IMR-90 (cell line): ENCODE measurements at regions not wholly inside any gene's neighbourhood (a gene's known extent, or its start where the extent isn't known, plus 50 kb on each side); places are given as distances from the start of the nearest gene placed in this dataset.

ENCODE experiments used
- ATAC-seq: fragments of 200-7000 bp; cut with Tn5 transposase; 2 replicates; pipeline ENCODE4 v1.9.1; 2020; ENCODE audit warnings: low read depth, mild to moderate bottlenecking, moderate library complexity
- BruUV-seq: library from RNA; stranded (reverse); fragments of 400-500 nt; replicated peaks from 2 replicates; lab custom pipeline; 2021; lab: Mats Ljungman, UMichigan
- CTCF ChIA-PET: fragments of 300-600 bp; formaldehyde crosslinking; extraction: SDS; loops from one replicate; lab custom pipeline; 2021; ENCODE audit warnings: antibody characterized with exemption; lab: Yijun Ruan, JAX
- POLR2A ChIA-PET: fragments of 300-600 bp; sonication (Branson Sonifier 250); formaldehyde crosslinking; loops from one replicate; lab custom pipeline; 2022; ENCODE audit warnings: antibody characterized with exemption; ENCODE audit not compliant: unreplicated experiment; lab: Charles Lee
- DNase-seq: peaks from one replicate; pipeline ENCODE4 v3.0.0; 2013
- H2AFZ ChIP-seq: replicated peaks from 2 replicates; pipeline ENCODE3; 2013; ENCODE audit warnings: low read length, mild to moderate bottlenecking; ENCODE audit not compliant: poor library complexity
- H2AK5ac ChIP-seq: 2 replicates; pipeline ENCODE4 v1.6.1; 2013; ENCODE audit warnings: low read depth, low read length, inconsistent platforms
- H2AK9ac ChIP-seq: replicated peaks from 2 replicates; pipeline ENCODE3; 2013; ENCODE audit warnings: mild to moderate bottlenecking, low read depth, low read length, moderate library complexity; ENCODE audit not compliant: poor library complexity
- H2BK120ac ChIP-seq: 2 replicates; pipeline ENCODE4 v1.6.1; 2013; ENCODE audit warnings: low read depth, low read length, inconsistent platforms
- H2BK15ac ChIP-seq: 3 replicates; pipeline ENCODE4 v1.6.1; 2013; ENCODE audit warnings: low read depth, low read length, inconsistent platforms
- H2BK20ac ChIP-seq: 2 replicates; pipeline ENCODE4 v1.6.1; 2013; ENCODE audit warnings: low read depth, mild to moderate bottlenecking, inconsistent platforms, low read length, moderate library complexity
- H2BK5ac ChIP-seq: 2 replicates; pipeline ENCODE4 v1.6.1; 2013; ENCODE audit warnings: mild to moderate bottlenecking, low read depth, low read length, inconsistent platforms; ENCODE audit not compliant: poor library complexity, severe bottlenecking
- H3K14ac ChIP-seq: replicated peaks from 2 replicates; pipeline ENCODE4 v1.6.1; 2013; ENCODE audit warnings: low read depth, low read length, inconsistent platforms
- H3K18ac ChIP-seq: 2 replicates; pipeline ENCODE4 v1.6.1; 2013; ENCODE audit warnings: low read depth, low read length, control low read depth
- H3K23ac ChIP-seq: 2 replicates; pipeline ENCODE4 v1.6.1; 2013; ENCODE audit warnings: low read depth, low read length, inconsistent platforms
- H3K27ac ChIP-seq: 2 replicates; pipeline ENCODE4 v1.5.1; 2013; ENCODE audit warnings: mild to moderate bottlenecking, control low read depth, low read length; ENCODE audit not compliant: insufficient read depth
- H3K27me3 ChIP-seq: 2 replicates; pipeline ENCODE4 v1.6.1; 2013; ENCODE audit warnings: low read length; ENCODE audit not compliant: control insufficient read depth, insufficient read depth
- H3K36me3 ChIP-seq: 2 replicates; pipeline ENCODE4 v1.6.1; 2013; ENCODE audit warnings: low read length, mixed read lengths; ENCODE audit not compliant: control insufficient read depth, insufficient read depth
- H3K4ac ChIP-seq: 2 replicates; pipeline ENCODE4 v1.6.1; 2013; ENCODE audit warnings: low read depth, low read length, inconsistent platforms
- H3K4me1 ChIP-seq: 2 replicates; pipeline ENCODE4 v1.6.1; 2013; ENCODE audit warnings: low read length, mixed read lengths; ENCODE audit not compliant: control insufficient read depth, insufficient read depth
- H3K4me2 ChIP-seq: 2 replicates; pipeline ENCODE4 v1.6.1; 2013; ENCODE audit warnings: low read depth, mild to moderate bottlenecking, control low read depth, low read length, moderate library complexity
- H3K4me3 ChIP-seq: 2 replicates; pipeline ENCODE4 v1.5.1; 2013; ENCODE audit warnings: low read depth, mild to moderate bottlenecking, control low read depth, low read length, moderate library complexity; ENCODE audit not compliant: insufficient read depth
- H3K56ac ChIP-seq: 2 replicates; pipeline ENCODE4 v1.6.1; 2013; ENCODE audit warnings: low read length, inconsistent platforms; ENCODE audit not compliant: insufficient read depth; ENCODE audit errors: extremely low read depth
- H3K79me1 ChIP-seq, 2 experiments: 2 replicates each; pipeline ENCODE4 v1.6.1; 2013; ENCODE audit warnings: low read length in 2 of 2, inconsistent platforms in 1 of 2, low read depth in 1 of 2
- H3K9ac ChIP-seq: 2 replicates; pipeline ENCODE4 v1.6.1; 2013; ENCODE audit warnings: low read depth, low read length, control low read depth
- H3K9me1 ChIP-seq: 2 replicates; pipeline ENCODE4 v1.6.1; 2013; ENCODE audit warnings: low read length, inconsistent platforms; ENCODE audit not compliant: insufficient read depth
- H3K9me3 ChIP-seq: 2 replicates; pipeline ENCODE4 v1.6.1; 2013; ENCODE audit warnings: low read length; ENCODE audit not compliant: control insufficient read depth, insufficient read depth
- H4K20me1 ChIP-seq: 2 replicates; pipeline ENCODE4 v1.6.1; 2013; ENCODE audit warnings: low read length, inconsistent platforms; ENCODE audit not compliant: insufficient read depth
- H4K5ac ChIP-seq: 2 replicates; pipeline ENCODE4 v1.6.1; 2013; ENCODE audit warnings: mild to moderate bottlenecking, low read depth, low read length, control low read depth
- H4K8ac ChIP-seq, 2 experiments: 2 replicates each; pipeline ENCODE4 v1.6.1; 2013; ENCODE audit warnings: low read depth in 2 of 2, low read length in 2 of 2, control low read depth in 1 of 2, inconsistent platforms in 1 of 2
- H4K91ac ChIP-seq: 2 replicates; pipeline ENCODE4 v1.6.1; 2013; ENCODE audit warnings: low read depth, low read length, inconsistent platforms; ENCODE audit not compliant: insufficient read depth
- CHD1 ChIP-seq: IDR thresholded peaks from 2 replicates; pipeline ENCODE4 v1.6.1; 2012; ENCODE audit warnings: low read depth, low read length, improper control_type of control experiment
- FOS ChIP-seq: fragments of 150-350 bp; IDR thresholded peaks from 2 replicates; pipeline ENCODE4 v1.6.1; 2016; ENCODE audit warnings: low read depth, low read length
- RFX5 ChIP-seq: IDR thresholded peaks from 2 replicates; pipeline ENCODE4 v1.8.0; 2012; ENCODE audit warnings: low read depth, mild to moderate bottlenecking, low read length, moderate library complexity
- WGBS, 2 experiments: methylation state at CpG; one replicate each; pipeline versions ENCODE4 v1.1.5 to v1.1.7; 2013; ENCODE audit warnings: missing lambda C conversion rate in 2 of 2; ENCODE audit not compliant: insufficient read length in 1 of 2; ENCODE audit errors: extremely low coverage in 2 of 2; 5-methylcytosine and 5-hydroxymethylcytosine counted together
- dilution Hi-C: fragments of 300-500 bp; cut with HindIII; formaldehyde crosslinking; loops from one replicate; pipeline ENCODE4 v1.14.3; 2018; ENCODE audit warnings: low sequenced_read_pairs; ENCODE audit not compliant: unreplicated experiment
- in situ Hi-C: fragments of 300-500 bp; cut with MboI; formaldehyde crosslinking; loops from 3 replicates; pipeline ENCODE4 v1.14.3; 2019; ENCODE audit warnings: low sequenced_read_pairs, inconsistent platforms, mixed read lengths
- intact Hi-C: fragments of 100-400 bp; cut with micrococcal nuclease; formaldehyde crosslinking; loops from 2 replicates; pipeline ENCODE4 v1.10.0; 2022
- TF ChIP-seq, protein P1 (sequence below): fragments of 150-350 bp; IDR thresholded peaks from 2 replicates; pipeline ENCODE4 v1.6.1; 2016; ENCODE audit warnings: low read depth, mild to moderate bottlenecking, low read length, moderate library complexity, borderline replicate concordance
- TF ChIP-seq, protein P2 (sequence below): fragments of 150-350 bp; IDR thresholded peaks from 2 replicates; pipeline ENCODE4 v1.6.1; 2017; ENCODE audit warnings: mild to moderate bottlenecking, antibody characterized with exemption, low read length, low read depth

DNA sequence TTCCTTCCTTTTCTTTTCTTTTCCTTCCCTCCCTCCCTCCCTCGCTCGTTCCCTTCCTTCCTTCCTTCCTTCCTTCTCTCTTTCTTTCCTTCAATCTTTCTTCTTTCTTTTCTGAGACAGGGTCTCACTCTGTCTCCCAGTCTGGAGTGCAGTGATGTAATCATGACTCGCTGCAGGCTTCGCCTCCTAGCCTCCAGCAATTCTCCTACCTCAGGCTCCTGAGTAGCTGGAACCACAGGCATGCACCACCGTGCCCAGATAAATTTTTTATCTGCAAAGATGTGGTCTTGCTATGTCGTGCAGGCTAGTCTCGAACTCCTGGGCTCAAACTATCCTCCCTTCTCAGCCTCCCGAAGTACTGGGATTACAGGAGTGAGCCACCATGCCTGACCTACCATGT lies 81.4 kb downstream of the SPATA31C2 start:
- no peak overlapping the region for H4K91ac ChIP-seq
- WGBS, 2 experiments = 100% methylated on average over 1 of the region's 8 CpGs; no CpG with 5 or more reads in 1 of the 2 experiments
- no peak overlapping the region for H2AK5ac ChIP-seq
- H3K23ac ChIP-seq = no peak overlapping the region
- ATAC-seq = peak; percentile 37; the same call in 1 of the 2 replicates
- TF ChIP-seq, protein P1, sequence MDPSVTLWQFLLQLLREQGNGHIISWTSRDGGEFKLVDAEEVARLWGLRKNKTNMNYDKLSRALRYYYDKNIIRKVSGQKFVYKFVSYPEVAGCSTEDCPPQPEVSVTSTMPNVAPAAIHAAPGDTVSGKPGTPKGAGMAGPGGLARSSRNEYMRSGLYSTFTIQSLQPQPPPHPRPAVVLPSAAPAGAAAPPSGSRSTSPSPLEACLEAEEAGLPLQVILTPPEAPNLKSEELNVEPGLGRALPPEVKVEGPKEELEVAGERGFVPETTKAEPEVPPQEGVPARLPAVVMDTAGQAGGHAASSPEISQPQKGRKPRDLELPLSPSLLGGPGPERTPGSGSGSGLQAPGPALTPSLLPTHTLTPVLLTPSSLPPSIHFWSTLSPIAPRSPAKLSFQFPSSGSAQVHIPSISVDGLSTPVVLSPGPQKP = no peak
- TF ChIP-seq RFX5 (no peak), FOS (no peak), CHD1 (no peak)
- TF ChIP-seq, protein P2, sequence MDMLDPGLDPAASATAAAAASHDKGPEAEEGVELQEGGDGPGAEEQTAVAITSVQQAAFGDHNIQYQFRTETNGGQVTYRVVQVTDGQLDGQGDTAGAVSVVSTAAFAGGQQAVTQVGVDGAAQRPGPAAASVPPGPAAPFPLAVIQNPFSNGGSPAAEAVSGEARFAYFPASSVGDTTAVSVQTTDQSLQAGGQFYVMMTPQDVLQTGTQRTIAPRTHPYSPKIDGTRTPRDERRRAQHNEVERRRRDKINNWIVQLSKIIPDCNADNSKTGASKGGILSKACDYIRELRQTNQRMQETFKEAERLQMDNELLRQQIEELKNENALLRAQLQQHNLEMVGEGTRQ = no peak
- H3K9me3 ChIP-seq = no peaks in the 10 kb centered on the region
- H3K56ac ChIP-seq = no peak overlapping the region
- in situ Hi-C loops = no loop called here
- no peak overlapping the region for H3K27ac ChIP-seq
- peak; percentile 58 for DNase-seq
- H2AFZ ChIP-seq = no peak overlapping the region
- H4K20me1 ChIP-seq = no peaks in the 10 kb centered on the region
- H3K79me1 ChIP-seq = no peaks in the 10 kb centered on the region
- no peaks in the 10 kb centered on the region for H3K9me1 ChIP-seq
- BruUV-seq = no TSS peak
- intact Hi-C loops = no loop called here
- no peak overlapping the region for H2BK5ac ChIP-seq
- no peak overlapping the region for H2AK9ac ChIP-seq
- no peak overlapping the region for H4K8ac ChIP-seq
- H2BK20ac ChIP-seq = no peak overlapping the region
- no peaks in the 10 kb centered on the region for H3K4me1 ChIP-seq
- H3K18ac ChIP-seq = no peak overlapping the region
- H3K4me3 ChIP-seq = no peak overlapping the region
- no peak overlapping the region for H2BK15ac ChIP-seq
- ChIA-PET POLR2A (no interaction called here), CTCF (no interaction called here)
- no peak overlapping the region for H3K4me2 ChIP-seq
- H4K5ac ChIP-seq = no peak overlapping the region
- no peaks in the 10 kb centered on the region for H3K36me3 ChIP-seq
- dilution Hi-C loops = no loop called here
- H3K27me3 ChIP-seq = no peaks in the 10 kb centered on the region; the same call in 1 of the 2 replicates
- no peak overlapping the region for H3K9ac ChIP-seq
- no peak overlapping the region for H2BK120ac ChIP-seq
- no peak overlapping the region for H3K4ac ChIP-seq
- no peak overlapping the region for H3K14ac ChIP-seq
